Keratinocyte (primary cell): ENCODE measurements at regions not wholly inside any gene's neighbourhood (a gene's known extent, or its start where the extent isn't known, plus 50 kb on each side); places are given as distances from the start of the nearest gene placed in this dataset.

ENCODE experiments used
- DNase-seq: peaks from one replicate; pipeline ENCODE4 v3.0.0-alpha.2; 2011; ENCODE audit warnings: low read depth, missing footprints, low spot score
- FAIRE-seq: peaks from 2 replicates; lab custom pipeline; 2011; peaks lifted over from hg19 to GRCh38; lab: Jason Lieb, UNC
- H2AFZ ChIP-seq: 2 replicates; pipeline ENCODE4 v1.6.0; 2012; ENCODE audit warnings: low read length, control low read depth, inconsistent platforms; ENCODE audit not compliant: control insufficient read depth
- H3K27ac ChIP-seq: 2 replicates; pipeline ENCODE4 v1.5.1; 2011; ENCODE audit warnings: low read length; ENCODE audit not compliant: control insufficient read depth, insufficient read depth
- H3K27me3 ChIP-seq: 3 replicates; pipeline ENCODE4 v1.6.0; 2011; ENCODE audit warnings: low read length; ENCODE audit not compliant: control insufficient read depth, insufficient read depth; ENCODE audit errors: extremely low read depth
- H3K36me3 ChIP-seq, 2 experiments: 2 replicates in 1 of 2; 3 replicates in 1 of 2; pipeline ENCODE4 v1.5.1; 2011; ENCODE audit warnings: low read length in 2 of 2, mild to moderate bottlenecking in 1 of 2; ENCODE audit not compliant: control insufficient read depth in 2 of 2, insufficient read depth in 2 of 2; ENCODE audit errors: extremely low read depth in 1 of 2
- H3K4me1 ChIP-seq: 3 replicates; pipeline ENCODE4 v1.5.1; 2011; ENCODE audit warnings: low read length; ENCODE audit not compliant: control insufficient read depth, insufficient read depth; ENCODE audit errors: extremely low read depth
- H3K4me2 ChIP-seq: 3 replicates; pipeline ENCODE4 v1.6.0; 2011; ENCODE audit warnings: low read depth, low read length; ENCODE audit not compliant: control insufficient read depth, insufficient read depth; ENCODE audit errors: extremely low read depth
- H3K4me3 ChIP-seq, 3 experiments: fragments of 200-600 bp in 1 of 3; sonication (generic) in 1 of 3; 2 replicates in 2 of 3; 3 replicates in 1 of 3; pipeline ENCODE4 v1.5.1; 2011 to 2016; ENCODE audit warnings: low read length in 3 of 3, mild to moderate bottlenecking in 3 of 3, control low read depth in 2 of 3, inconsistent platforms in 1 of 3, low read depth in 1 of 3, mixed read lengths in 1 of 3, mixed run types in 1 of 3, moderate library complexity in 1 of 3; ENCODE audit not compliant: control insufficient read depth in 2 of 3, insufficient read depth in 2 of 3; ENCODE audit errors: extremely low read depth in 1 of 3
- H3K79me2 ChIP-seq: 2 replicates; pipeline ENCODE4 v1.6.0; 2012; ENCODE audit warnings: low read length; ENCODE audit not compliant: control insufficient read depth, insufficient read depth
- H3K9ac ChIP-seq: 3 replicates; pipeline ENCODE4 v1.6.0; 2011; ENCODE audit warnings: low read length; ENCODE audit not compliant: control insufficient read depth, insufficient read depth; ENCODE audit errors: extremely low read depth
- H3K9me1 ChIP-seq: 3 replicates; pipeline ENCODE4 v1.6.0; 2011; ENCODE audit warnings: low read length; ENCODE audit not compliant: control insufficient read depth, insufficient read depth; ENCODE audit errors: extremely low read depth
- H3K9me3 ChIP-seq: 2 replicates; pipeline ENCODE4 v1.5.1; 2012; ENCODE audit warnings: low read depth, low read length; ENCODE audit not compliant: control insufficient read depth
- H4K20me1 ChIP-seq: 3 replicates; pipeline ENCODE4 v1.6.0; 2011; ENCODE audit warnings: low read length; ENCODE audit not compliant: control insufficient read depth, insufficient read depth; ENCODE audit errors: extremely low read depth
- EZH2 ChIP-seq: IDR thresholded peaks from one replicate; pipeline ENCODE4 v1.6.1; 2012; ENCODE audit warnings: inconsistent platforms, mild to moderate bottlenecking, low read length, moderate library complexity
- dilution Hi-C: fragments of 300-500 bp; cut with MboI; formaldehyde crosslinking; loops from one replicate; pipeline ENCODE4 v1.7.0; 2020; ENCODE audit warnings: low sequenced_read_pairs; ENCODE audit not compliant: extremely low pct_ligation_motif_present
- TF ChIP-seq, protein P1 (sequence below), 3 experiments: IDR thresholded peaks in 1 of 3; conservative IDR thresholded peaks in 1 of 3; optimal IDR thresholded peaks in 1 of 3; 2 replicates in 2 of 3; 3 replicates in 1 of 3; pipeline versions ENCODE3 to v1.5.1; 2011; ENCODE audit warnings: low read length in 3 of 3, mild to moderate bottlenecking in 3 of 3, moderate library complexity in 2 of 3, control low read depth in 1 of 3, inconsistent platforms in 1 of 3; ENCODE audit not compliant: insufficient read depth in 2 of 3; ENCODE audit errors: extremely low read depth in 1 of 3

DNA sequence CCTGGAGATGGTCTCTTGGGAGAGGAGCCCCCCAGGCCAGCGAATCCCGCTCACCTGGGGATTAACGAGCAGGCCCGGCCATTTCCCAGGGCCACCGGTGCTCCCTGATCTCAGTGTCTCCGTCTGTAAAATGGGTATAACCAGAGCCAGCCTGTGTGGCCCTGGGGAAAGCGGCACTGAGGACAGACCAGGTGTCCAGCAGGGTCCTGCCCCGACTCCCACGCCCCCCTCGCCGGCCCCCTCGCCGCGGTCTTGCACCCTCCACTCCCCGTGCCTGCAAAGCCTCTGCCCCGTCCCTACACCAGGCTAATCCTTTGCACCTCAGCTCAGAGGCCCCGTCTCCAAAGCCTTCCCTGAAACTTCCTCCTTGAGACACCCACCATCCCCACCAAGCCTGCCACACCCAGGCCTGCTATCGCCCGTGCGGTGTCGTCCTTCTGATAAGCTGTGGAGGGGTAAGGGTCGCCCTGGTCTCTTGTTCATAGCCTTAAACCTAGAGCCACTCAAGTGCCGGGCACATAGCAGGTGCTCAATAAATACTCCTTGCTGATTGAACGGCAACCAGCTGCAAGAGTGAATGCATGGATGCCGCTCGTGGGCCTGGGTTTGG lies 259.1 kb downstream of the C16orf95 start:
- DNase-seq (no peak), FAIRE-seq (no peak)
- no peaks in the 10 kb centered on the region for H3K9me3 ChIP-seq
- H3K4me1 ChIP-seq = no peaks in the 10 kb centered on the region
- no peaks in the 10 kb centered on the region for H3K79me2 ChIP-seq
- no peaks in the 10 kb centered on the region for H3K9me1 ChIP-seq
- H3K36me3 ChIP-seq = no peaks in the 10 kb centered on the region
- dilution Hi-C loops = no loop called here
- H3K27me3 ChIP-seq = peaks cover 2% of the 10 kb centered on the region
- H3K4me2 ChIP-seq = no peak overlapping the region
- H3K27ac ChIP-seq = no peak overlapping the region
- no peak overlapping the region for H3K9ac ChIP-seq
- H2AFZ ChIP-seq = no peak overlapping the region
- no peak overlapping the region for H3K4me3 ChIP-seq
- no peaks in the 10 kb centered on the region for H4K20me1 ChIP-seq
- TF ChIP-seq, protein P1, sequence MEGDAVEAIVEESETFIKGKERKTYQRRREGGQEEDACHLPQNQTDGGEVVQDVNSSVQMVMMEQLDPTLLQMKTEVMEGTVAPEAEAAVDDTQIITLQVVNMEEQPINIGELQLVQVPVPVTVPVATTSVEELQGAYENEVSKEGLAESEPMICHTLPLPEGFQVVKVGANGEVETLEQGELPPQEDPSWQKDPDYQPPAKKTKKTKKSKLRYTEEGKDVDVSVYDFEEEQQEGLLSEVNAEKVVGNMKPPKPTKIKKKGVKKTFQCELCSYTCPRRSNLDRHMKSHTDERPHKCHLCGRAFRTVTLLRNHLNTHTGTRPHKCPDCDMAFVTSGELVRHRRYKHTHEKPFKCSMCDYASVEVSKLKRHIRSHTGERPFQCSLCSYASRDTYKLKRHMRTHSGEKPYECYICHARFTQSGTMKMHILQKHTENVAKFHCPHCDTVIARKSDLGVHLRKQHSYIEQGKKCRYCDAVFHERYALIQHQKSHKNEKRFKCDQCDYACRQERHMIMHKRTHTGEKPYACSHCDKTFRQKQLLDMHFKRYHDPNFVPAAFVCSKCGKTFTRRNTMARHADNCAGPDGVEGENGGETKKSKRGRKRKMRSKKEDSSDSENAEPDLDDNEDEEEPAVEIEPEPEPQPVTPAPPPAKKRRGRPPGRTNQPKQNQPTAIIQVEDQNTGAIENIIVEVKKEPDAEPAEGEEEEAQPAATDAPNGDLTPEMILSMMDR (optimal IDR thresholded peaks at IDR 0.05 in 1 of 3, IDR thresholded peaks at IDR 0.05 in 1 of 3, conservative IDR thresholded peaks at IDR 0.05 in 1 of 3; ENCODE audit: extremely low read depth in 1 of 3, insufficient read depth in 2 of 3, low read length in 3 of 3) = no peak
- no peak for TF ChIP-seq EZH2

DNA sequence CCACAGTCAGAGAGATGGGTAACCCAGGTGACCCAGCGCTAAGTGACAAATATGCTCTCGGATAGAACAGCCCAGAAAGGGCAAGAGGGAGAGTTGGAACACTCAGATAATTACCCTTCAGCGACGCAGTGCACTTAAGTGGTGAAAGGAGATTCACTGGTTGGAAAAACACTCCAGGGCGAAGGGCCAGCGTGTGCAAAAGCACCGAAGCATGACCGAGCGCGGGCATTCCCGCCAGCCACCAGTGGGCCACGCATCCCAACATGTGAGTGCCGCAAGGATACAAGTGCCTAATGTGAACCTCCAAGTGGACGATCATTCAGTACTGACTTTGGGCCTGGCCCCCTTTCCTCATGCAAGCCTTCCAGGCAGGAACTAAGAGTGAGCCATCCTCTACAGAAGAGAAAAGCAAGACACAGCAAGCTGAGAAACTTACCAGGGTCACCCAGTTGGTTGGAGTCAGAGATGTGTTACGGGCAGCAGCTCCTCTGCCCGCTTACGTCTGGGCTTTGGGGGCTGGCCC lies 258.4 kb downstream of the C16orf95 start:
- Histone ChIP-seq H3K4me2 (no peak overlapping the region), H4K20me1 (no peaks in the 10 kb centered on the region), H3K9me3 (no peaks in the 10 kb centered on the region), H3K9ac (no peak overlapping the region), H3K9me1 (no peaks in the 10 kb centered on the region), H3K27ac (no peak overlapping the region), H3K27me3 (peaks cover 2% of the 10 kb centered on the region), H2AFZ (no peak overlapping the region), H3K4me3 (no peak overlapping the region), H3K36me3 (no peaks in the 10 kb centered on the region), H3K4me1 (no peaks in the 10 kb centered on the region), H3K79me2 (no peaks in the 10 kb centered on the region)
- DNase-seq (no peak), FAIRE-seq (no peak)
- dilution Hi-C loops = no loop called here
- TF ChIP-seq, protein P1 (optimal IDR thresholded peaks at IDR 0.05 in 1 of 3, IDR thresholded peaks at IDR 0.05 in 1 of 3, conservative IDR thresholded peaks at IDR 0.05 in 1 of 3; ENCODE audit: extremely low read depth in 1 of 3, insufficient read depth in 2 of 3, low read length in 3 of 3) = no peak
- TF ChIP-seq EZH2 = no peak
